ENCODE measurements at regions not wholly inside any gene's neighbourhood (a gene's known extent, or its start where the extent isn't known, plus 50 kb on each side); places are given as distances from the start of the nearest gene placed in this dataset.

DNA sequence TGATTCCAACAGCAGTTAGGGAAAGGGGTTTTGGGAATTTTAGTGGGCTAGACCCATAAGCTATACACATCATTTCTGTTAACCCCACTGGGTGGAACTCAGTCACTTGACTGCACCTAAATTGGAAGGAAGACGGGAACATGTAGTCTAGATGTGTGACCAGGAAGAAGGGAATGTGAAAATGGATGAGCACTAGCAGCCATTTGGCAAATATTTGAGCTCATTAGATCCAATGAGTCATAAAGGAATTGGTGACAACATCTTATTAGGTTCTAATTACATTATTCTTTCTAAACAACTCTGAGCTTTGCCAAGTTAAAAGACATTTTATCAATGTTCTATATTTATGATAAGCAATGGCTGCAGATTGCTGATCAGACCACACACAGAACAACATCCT, 400.6 kb downstream of the IRS1 start:
- TF ChIP-seq CTCF (IDR thresholded peaks at IDR 0.05): no peak
- TF ChIP-seq POLR2A (IDR thresholded peaks at IDR 0.05): no peak

All from testis (tissue), 2 donors.